ENCODE measurements at regions not wholly inside any gene's neighbourhood (a gene's known extent, or its start where the extent isn't known, plus 50 kb on each side); places are given as distances from the start of the nearest gene placed in this dataset.
"Not testable (repeated sequence)": the region's sequence is repeated elsewhere in the genome, so short reads cannot be mapped to it uniquely, and the experiment has no call there.

DNA sequence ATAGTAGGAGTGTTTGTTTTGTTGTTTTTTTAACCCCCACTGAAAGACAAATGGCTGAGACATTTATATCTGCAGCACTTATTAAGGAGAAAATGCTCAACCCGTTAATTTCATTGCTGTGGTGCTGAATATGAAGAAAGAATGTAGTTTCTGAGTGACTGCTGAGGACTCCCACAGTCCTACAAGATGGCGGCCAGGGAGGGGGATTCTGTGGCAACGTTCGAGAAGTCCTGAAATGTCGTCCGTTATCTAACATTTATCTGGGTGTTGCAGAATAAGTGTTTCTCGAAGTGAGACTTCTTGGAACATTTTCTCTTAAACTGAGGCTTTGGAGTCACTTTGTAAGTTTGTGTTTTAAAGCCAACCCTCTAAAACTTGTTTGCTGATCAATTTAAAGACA, 530.4 kb downstream of the XYLT1 start:
- no peaks in the 10 kb centered on the region for H3K79me2 ChIP-seq (ENCODE audit: control insufficient read depth, insufficient read depth, low read length)
- TF ChIP-seq, protein P1, sequence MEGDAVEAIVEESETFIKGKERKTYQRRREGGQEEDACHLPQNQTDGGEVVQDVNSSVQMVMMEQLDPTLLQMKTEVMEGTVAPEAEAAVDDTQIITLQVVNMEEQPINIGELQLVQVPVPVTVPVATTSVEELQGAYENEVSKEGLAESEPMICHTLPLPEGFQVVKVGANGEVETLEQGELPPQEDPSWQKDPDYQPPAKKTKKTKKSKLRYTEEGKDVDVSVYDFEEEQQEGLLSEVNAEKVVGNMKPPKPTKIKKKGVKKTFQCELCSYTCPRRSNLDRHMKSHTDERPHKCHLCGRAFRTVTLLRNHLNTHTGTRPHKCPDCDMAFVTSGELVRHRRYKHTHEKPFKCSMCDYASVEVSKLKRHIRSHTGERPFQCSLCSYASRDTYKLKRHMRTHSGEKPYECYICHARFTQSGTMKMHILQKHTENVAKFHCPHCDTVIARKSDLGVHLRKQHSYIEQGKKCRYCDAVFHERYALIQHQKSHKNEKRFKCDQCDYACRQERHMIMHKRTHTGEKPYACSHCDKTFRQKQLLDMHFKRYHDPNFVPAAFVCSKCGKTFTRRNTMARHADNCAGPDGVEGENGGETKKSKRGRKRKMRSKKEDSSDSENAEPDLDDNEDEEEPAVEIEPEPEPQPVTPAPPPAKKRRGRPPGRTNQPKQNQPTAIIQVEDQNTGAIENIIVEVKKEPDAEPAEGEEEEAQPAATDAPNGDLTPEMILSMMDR (conservative IDR thresholded peaks at IDR 0.05 in 1 of 2, IDR thresholded peaks at IDR 0.05 in 1 of 2; ENCODE audit: low read depth in 1 of 2, low read length in 2 of 2): no peak
- no peak for TF ChIP-seq EZH2 (IDR thresholded peaks at IDR 0.05; ENCODE audit: low read length, missing control alignments)
- no peak for DNase-seq (ENCODE audit: low read depth in 2 of 2)

DNA sequence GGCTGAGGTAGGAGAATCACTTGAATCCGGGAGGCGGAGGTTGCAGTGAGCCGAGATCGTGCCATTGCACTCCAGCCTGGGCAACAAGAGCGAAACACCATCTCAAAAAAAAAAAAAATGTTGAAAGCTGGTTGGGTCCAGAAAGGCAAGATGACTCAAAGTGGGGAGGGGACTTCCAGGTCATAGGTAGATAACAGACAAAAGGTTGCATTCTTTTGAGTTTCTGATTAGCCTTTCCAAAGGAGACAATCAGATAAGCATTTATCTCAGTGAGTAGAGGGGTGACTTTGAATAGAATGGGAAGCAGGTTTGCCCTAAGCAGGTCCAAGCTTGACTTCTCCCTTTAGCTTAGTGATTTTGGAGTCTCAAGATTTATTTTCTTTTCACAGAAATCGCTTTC, 527.9 kb downstream of the XYLT1 start:
- H3K79me2 ChIP-seq (ENCODE audit: control insufficient read depth, insufficient read depth, low read length); H3K4me3 ChIP-seq (replicated peaks in 1 of 4; ENCODE audit: control extremely low read depth in 1 of 4, insufficient read depth in 1 of 4, low read depth in 3 of 4, low read length in 4 of 4); H4K20me1 ChIP-seq (ENCODE audit: control insufficient read depth, extremely low read depth, insufficient read depth, low read length); H3K4me2 ChIP-seq (ENCODE audit: extremely low read depth, insufficient read depth, low read length); H3K9me3 ChIP-seq (ENCODE audit: control insufficient read depth, insufficient read depth, low read depth, low read length); H3K27ac ChIP-seq (ENCODE audit: insufficient read depth, low read length); H3K9ac ChIP-seq (ENCODE audit: insufficient read depth, low read length); H2AFZ ChIP-seq (ENCODE audit: low read length); DNase-seq (ENCODE audit: low read depth in 2 of 2); H3K27me3 ChIP-seq (ENCODE audit: control insufficient read depth, insufficient read depth, low read length); H3K4me1 ChIP-seq (ENCODE audit: control insufficient read depth, extremely low read depth, insufficient read depth, low read length); H3K36me3 ChIP-seq (ENCODE audit: control insufficient read depth, insufficient read depth, low read length): not testable (repeated sequence)

More for the DNA sequence above, 530.4 kb downstream of the XYLT1 start:
- Histone ChIP-seq H3K27ac (ENCODE audit: insufficient read depth, low read length) (no peak overlapping the region), H3K9ac (ENCODE audit: insufficient read depth, low read length) (no peak overlapping the region), H3K9me3 (ENCODE audit: control insufficient read depth, insufficient read depth, low read depth, low read length) (no peaks in the 10 kb centered on the region), H3K4me3 (replicated peaks in 1 of 4; ENCODE audit: control extremely low read depth in 1 of 4, insufficient read depth in 1 of 4, low read depth in 3 of 4, low read length in 4 of 4) (no peak overlapping the region), H3K27me3 (ENCODE audit: control insufficient read depth, insufficient read depth, low read length) (no peaks in the 10 kb centered on the region), H4K20me1 (ENCODE audit: control insufficient read depth, extremely low read depth, insufficient read depth, low read length) (no peaks in the 10 kb centered on the region), H3K36me3 (ENCODE audit: control insufficient read depth, insufficient read depth, low read length) (no peaks in the 10 kb centered on the region), H2AFZ (ENCODE audit: low read length) (no peak overlapping the region), H3K4me1 (ENCODE audit: control insufficient read depth, extremely low read depth, insufficient read depth, low read length) (no peaks in the 10 kb centered on the region), H3K4me2 (ENCODE audit: extremely low read depth, insufficient read depth, low read length) (no peak overlapping the region)

DNA sequence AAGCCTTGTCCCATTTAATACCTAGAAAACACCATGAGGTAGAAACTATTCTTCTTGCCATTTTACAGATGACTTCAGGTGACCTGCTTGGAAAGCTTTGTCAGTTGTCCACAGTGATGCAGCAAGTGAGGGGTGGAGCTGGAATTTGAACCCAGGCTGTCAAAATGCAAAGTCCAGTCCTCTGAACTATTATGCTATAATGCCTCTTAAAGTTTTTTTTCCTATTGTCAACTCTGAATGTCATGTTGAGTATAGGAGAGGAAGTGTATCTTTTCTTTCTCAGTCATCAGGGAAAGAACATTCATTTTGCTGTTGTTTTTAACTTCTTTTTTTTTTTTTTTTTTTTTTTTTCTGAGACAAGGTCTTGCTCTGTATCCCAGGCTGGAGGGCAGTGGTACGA, 525.6 kb downstream of the XYLT1 start:
- no peak overlapping the region for H2AFZ ChIP-seq (ENCODE audit: low read length)
- H3K9me3 ChIP-seq (ENCODE audit: control insufficient read depth, insufficient read depth, low read depth, low read length): no peaks in the 10 kb centered on the region
- TF ChIP-seq EZH2 (IDR thresholded peaks at IDR 0.05; ENCODE audit: low read length, missing control alignments): no peak
- TF ChIP-seq, protein P1 (conservative IDR thresholded peaks at IDR 0.05 in 1 of 2, IDR thresholded peaks at IDR 0.05 in 1 of 2; ENCODE audit: low read depth in 1 of 2, low read length in 2 of 2): no peak
- H3K27me3 ChIP-seq (ENCODE audit: control insufficient read depth, insufficient read depth, low read length): no peaks in the 10 kb centered on the region
- H3K4me1 ChIP-seq (ENCODE audit: control insufficient read depth, extremely low read depth, insufficient read depth, low read length): no peaks in the 10 kb centered on the region
- DNase-seq (ENCODE audit: low read depth in 2 of 2): no peak
- no peak overlapping the region for H3K4me2 ChIP-seq (ENCODE audit: extremely low read depth, insufficient read depth, low read length)
- no peak overlapping the region for H3K27ac ChIP-seq (ENCODE audit: insufficient read depth, low read length)
- no peaks in the 10 kb centered on the region for H4K20me1 ChIP-seq (ENCODE audit: control insufficient read depth, extremely low read depth, insufficient read depth, low read length)
- no peak overlapping the region for H3K9ac ChIP-seq (ENCODE audit: insufficient read depth, low read length)
- no peak overlapping the region for H3K4me3 ChIP-seq (replicated peaks in 1 of 4; ENCODE audit: control extremely low read depth in 1 of 4, insufficient read depth in 1 of 4, low read depth in 3 of 4, low read length in 4 of 4)
- H3K79me2 ChIP-seq (ENCODE audit: control insufficient read depth, insufficient read depth, low read length): no peaks in the 10 kb centered on the region
- H3K36me3 ChIP-seq (ENCODE audit: control insufficient read depth, insufficient read depth, low read length): no peaks in the 10 kb centered on the region
